K562 (cell line): ENCODE measurements at regions not wholly inside any gene's neighbourhood (a gene's known extent, or its start where the extent isn't known, plus 50 kb on each side); places are given as distances from the start of the nearest gene placed in this dataset.

Source experiments
- BRD9 ChIP-seq: fragments of 450-650 bp; IDR thresholded peaks from 2 replicates; pipeline ENCODE4 v1.6.1; 2018; ENCODE audit warnings: low read depth; ENCODE audit not compliant: partially characterized antibody
- CBFA2T3 ChIP-seq: fragments of 450-650 bp; IDR thresholded peaks from 2 replicates; pipeline ENCODE4 v1.6.1; 2017
- CREB1 ChIP-seq, 2 experiments: sonication (generic) in 1 of 2; formaldehyde crosslinking in 1 of 2; IDR thresholded peaks; 2 replicates each; pipeline versions ENCODE4 v1.6.1 to v1.8.0; 2012 to 2022; ENCODE audit warnings: inconsistent platforms in 1 of 2, mild to moderate bottlenecking in 1 of 2, missing genetic modification reagents in 1 of 2, moderate library complexity in 1 of 2
- E2F3 ChIP-seq: fragments of 250-450 bp; sonication (Bioruptor Pico); IDR thresholded peaks from 2 replicates; pipeline ENCODE4 v1.4.0; 2020; ENCODE audit warnings: mild to moderate bottlenecking
- EHMT2 ChIP-seq: fragments of 450-650 bp; IDR thresholded peaks from 2 replicates; pipeline ENCODE4 v1.6.1; 2018; ENCODE audit warnings: antibody characterized with exemption
- GTF2F1 ChIP-seq: IDR thresholded peaks from 2 replicates; pipeline ENCODE4 v1.6.1; 2011; ENCODE audit warnings: low read depth, low read length, improper control_type of control experiment
- HDGF ChIP-seq: fragments of 450-650 bp; IDR thresholded peaks from 2 replicates; pipeline ENCODE4 v1.6.1; 2016
- HES1 ChIP-seq: fragments of 450-650 bp; IDR thresholded peaks from 2 replicates; pipeline ENCODE4 v1.6.1; 2016; ENCODE audit warnings: low read depth, mild to moderate bottlenecking, moderate library complexity
- HNRNPUL1 ChIP-seq: fragments of 200-400 bp; formaldehyde crosslinking; IDR thresholded peaks from 2 replicates; pipeline ENCODE4 v1.6.1; 2017; ENCODE audit warnings: low read length
- IFI16 ChIP-seq: fragments of 250-450 bp; sonication (Bioruptor Pico); IDR thresholded peaks from 2 replicates; pipeline ENCODE4 v2.1.2; 2022; ENCODE audit warnings: mild to moderate bottlenecking, inconsistent platforms
- MXD1 ChIP-seq: fragments of 250-450 bp; sonication (Bioruptor Pico); IDR thresholded peaks from 2 replicates; pipeline ENCODE4 v1.8.0; 2021; ENCODE audit warnings: borderline replicate concordance, mild to moderate bottlenecking, moderate library complexity; ENCODE audit not compliant: poor library complexity, severe bottlenecking
- NRF1 ChIP-seq, 2 experiments: fragments of 450-650 bp; IDR thresholded peaks in 1 of 2; conservative IDR thresholded peaks in 1 of 2; 2 replicates each; pipeline ENCODE4 v1.6.1; 2014; ENCODE audit warnings: mild to moderate bottlenecking in 2 of 2
- NUFIP1 ChIP-seq: fragments of 450-650 bp; IDR thresholded peaks from 2 replicates; pipeline ENCODE4 v1.6.1; 2018; ENCODE audit not compliant: partially characterized antibody
- PRMT5 ChIP-seq: sonication (generic); formaldehyde crosslinking; IDR thresholded peaks from 2 replicates; pipeline ENCODE4 v1.5.0; 2020; ENCODE audit warnings: missing genetic modification reagents
- RCOR1 ChIP-seq, 2 experiments: IDR thresholded peaks; 2 replicates each; pipeline ENCODE4 v1.6.1; 2012; ENCODE audit warnings: low read depth in 2 of 2, low read length in 2 of 2, borderline replicate concordance in 1 of 2, improper control_type of control experiment in 1 of 2
- SRSF3 ChIP-seq: fragments of 200-400 bp; formaldehyde crosslinking; IDR thresholded peaks from 2 replicates; pipeline ENCODE4 v1.6.1; 2016; ENCODE audit warnings: mild to moderate bottlenecking, low read length, moderate library complexity; ENCODE audit not compliant: insufficient read depth
- TOE1 ChIP-seq, 2 experiments: fragments of 450-650 bp in 1 of 2; sonication (generic) in 1 of 2; formaldehyde crosslinking in 1 of 2; IDR thresholded peaks; 2 replicates each; pipeline versions ENCODE4 v1.7.1 to v1.8.0; 2016 to 2022; ENCODE audit warnings: borderline replicate concordance in 2 of 2, mild to moderate bottlenecking in 2 of 2, antibody characterized with exemption in 1 of 2, inconsistent platforms in 1 of 2, low read depth in 1 of 2, missing genetic modification reagents in 1 of 2, moderate library complexity in 1 of 2
- U2AF1 ChIP-seq: fragments of 200-400 bp; formaldehyde crosslinking; optimal IDR thresholded peaks from 2 replicates; pipeline ENCODE3; 2017; ENCODE audit warnings: mild to moderate bottlenecking, low read depth, low read length, moderate library complexity
- ZNF507 ChIP-seq: conservative IDR thresholded peaks from 2 replicates; pipeline ENCODE4 v1.6.1; 2017; ENCODE audit warnings: missing genetic modification characterization, missing compliant biosample characterization
- ZNF561 ChIP-seq: fragments of 450-650 bp; formaldehyde crosslinking; conservative IDR thresholded peaks from 2 replicates; pipeline ENCODE4 v1.4.0; 2020; ENCODE audit warnings: mild to moderate bottlenecking, moderate library complexity
- ZNF695 ChIP-seq: fragments of 450-650 bp; formaldehyde crosslinking; IDR thresholded peaks from 2 replicates; pipeline ENCODE4 v1.4.0; 2020; ENCODE audit warnings: mild to moderate bottlenecking, moderate library complexity

- TF ChIP-seq CREB1 (IDR thresholded peaks at IDR 0.05) (peak; percentile 57), CREB1 (CRISPR knock-in tag; IDR thresholded peaks at IDR 0.05) (peak; percentile 71), ZNF695 (CRISPR knock-in tag) (no peak), HDGF (no peak), NUFIP1 (no peak), MXD1 (CRISPR knock-in tag) (peak; percentile 80), HNRNPUL1 (no peak), U2AF1 (peak; percentile 96), NRF1 (conservative IDR thresholded peaks at IDR 0.05 in 1 of 2, IDR thresholded peaks at IDR 0.05 in 1 of 2) (peak; percentile 57 to 63; a peak in 3 of 4 replicates), SRSF3 (peak; percentile 94; the same call in 1 of the 2 replicates), PRMT5 (no peak), GTF2F1 (peak; percentile 81), ZNF561 (CRISPR knock-in tag) (no peak), RCOR1 (IDR thresholded peaks at IDR 0.05; ENCODE audit: borderline replicate concordance in 1 of 2, low read depth in 2 of 2, low read length in 2 of 2) (peak in 1 of 2 experiments; percentile 79; a peak in 1 of 4 replicates), ZNF507 (tag) (no peak), E2F3 (CRISPR knock-in tag) (no peak), TOE1 (IDR thresholded peaks at IDR 0.05; ENCODE audit: borderline replicate concordance) (peak; percentile 66; the same call in 1 of the 2 replicates), TOE1 (CRISPR knock-in tag; IDR thresholded peaks at IDR 0.05; ENCODE audit: borderline replicate concordance, low read depth) (no peak), CBFA2T3 (0 out of 2 replicates have a peak, but pooled peaks have one; percentile 12), EHMT2 (no peak), IFI16 (CRISPR knock-in tag) (no peak), BRD9 (peak; percentile 83), HES1 (no peak)
Observed at GRCh38 chr15:92809064-92809879, 90.9 kb upstream of the CHD2 start (continued).
